HG03097 (cell line): ENCODE measurements at regions not wholly inside any gene's neighbourhood (a gene's known extent, or its start where the extent isn't known, plus 50 kb on each side); places are given as distances from the start of the nearest gene placed in this dataset.
"Not testable (repeated sequence)": the region's sequence is repeated elsewhere in the genome, so short reads cannot be mapped to it uniquely, and the experiment has no call there.

Experiments used
- ATAC-seq: cut with Tn5 transposase; IDR thresholded peaks from one replicate; pipeline ENCODE4 v1.9.1; 2021; ENCODE audit not compliant: unreplicated experiment, low FRiP score

DNA sequence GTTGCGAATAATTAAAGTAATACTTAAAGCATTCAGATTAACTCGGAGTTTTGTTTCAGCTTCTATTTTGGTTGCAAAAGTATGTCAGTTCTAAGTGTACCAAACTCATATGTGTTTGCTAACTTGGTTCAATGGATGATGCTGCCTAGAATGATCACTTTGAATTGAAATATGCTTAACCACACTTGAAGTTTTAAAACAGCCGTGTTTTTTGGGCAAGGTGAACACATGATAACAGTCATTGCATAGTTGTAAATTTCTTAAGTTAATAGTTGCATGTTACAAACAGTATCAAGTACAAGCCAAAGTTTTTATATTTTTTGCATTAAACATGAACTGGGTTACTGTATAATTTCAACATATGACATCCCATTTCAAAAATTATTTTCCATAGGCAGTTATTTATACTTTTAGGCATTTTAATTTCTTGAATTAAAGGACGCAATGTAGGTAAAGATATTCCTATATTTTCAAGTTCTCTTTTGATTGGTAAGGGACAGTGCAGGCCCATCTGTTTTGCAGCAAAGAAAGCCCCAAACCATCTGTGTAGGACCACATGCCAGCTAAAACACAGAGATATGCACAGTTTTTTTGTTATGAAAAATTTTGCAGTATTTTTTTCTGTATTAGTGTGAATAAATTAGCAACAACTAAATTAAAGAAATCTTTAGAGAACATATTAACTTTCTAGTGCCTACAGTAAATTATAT, 575.5 kb downstream of the PRKD1 start:
- no peak for ATAC-seq

DNA sequence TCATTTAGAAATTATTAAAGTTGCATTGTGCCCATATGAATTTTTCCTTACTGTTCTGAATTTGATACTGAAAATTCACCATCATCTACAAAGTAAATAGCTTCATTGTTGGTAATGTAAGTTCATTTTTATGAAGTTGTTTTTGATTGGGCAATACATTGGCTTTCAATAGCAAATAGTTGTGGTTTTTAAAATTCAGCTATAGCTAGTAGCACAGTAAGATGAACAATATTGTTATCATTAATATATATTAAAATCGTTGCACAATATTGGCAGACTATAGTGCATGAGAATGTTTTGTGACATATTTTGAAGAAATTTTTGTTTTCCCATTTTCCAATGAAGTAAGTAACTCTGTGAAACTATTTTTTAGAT, 575.0 kb downstream of the PRKD1 start:
- no peak for ATAC-seq

DNA sequence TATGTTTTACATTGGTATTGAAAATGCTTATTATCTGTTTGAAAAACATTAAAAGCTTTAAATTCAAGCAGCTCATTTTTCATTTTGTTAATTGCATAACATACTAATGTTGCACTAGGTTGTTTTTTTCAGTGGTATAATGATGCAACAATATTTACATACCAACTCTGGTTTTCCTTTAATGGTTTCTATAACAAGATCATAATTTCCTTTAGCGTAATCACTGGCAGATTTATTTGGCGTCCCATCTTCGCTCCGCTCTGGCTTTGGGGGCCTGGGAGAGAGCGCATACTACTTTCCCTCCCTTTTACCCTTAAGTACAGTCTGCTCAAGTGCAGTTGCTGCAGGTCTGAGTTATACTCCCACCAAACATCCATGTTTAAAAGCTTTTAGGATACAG, 574.1 kb downstream of the PRKD1 start:
- ATAC-seq = no peak

DNA sequence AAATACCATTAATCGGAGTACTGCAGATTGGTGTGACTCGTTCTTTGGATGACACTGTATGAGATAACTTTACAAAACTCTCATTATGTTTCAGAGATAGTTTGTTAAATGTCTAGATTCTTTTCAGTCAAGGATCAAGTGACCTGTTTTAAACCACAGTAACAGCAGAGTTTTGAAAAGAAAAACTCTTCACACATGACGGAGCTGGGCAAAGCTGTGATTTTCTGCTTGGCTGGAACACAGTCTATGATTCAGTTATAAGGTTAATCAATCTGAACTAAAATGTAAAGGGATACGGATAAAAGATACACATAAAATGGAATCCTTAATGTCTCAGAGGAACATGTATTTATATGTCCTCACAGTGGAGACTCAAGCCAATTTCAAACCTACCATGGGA, 573.2 kb downstream of the PRKD1 start:
- ATAC-seq = no peak

DNA sequence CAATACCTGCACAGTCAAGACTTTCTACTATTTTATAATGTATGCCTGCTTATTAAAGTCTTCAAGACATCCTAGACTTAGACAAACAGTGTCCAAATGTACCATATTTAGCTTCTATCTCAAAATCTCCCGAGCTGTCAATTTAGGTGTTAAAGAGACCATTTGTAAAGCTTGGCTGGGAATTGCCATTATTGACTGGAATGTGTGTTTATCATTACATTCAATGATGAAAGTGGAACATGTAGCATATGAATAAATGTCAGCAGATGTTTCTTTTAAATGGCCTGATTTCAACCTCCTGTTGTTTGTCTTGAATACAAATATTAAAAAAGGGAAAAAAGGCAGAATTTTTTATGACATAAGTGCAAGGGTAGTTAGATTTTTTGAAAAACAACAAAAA, 572.3 kb downstream of the PRKD1 start:
- no peak for ATAC-seq

DNA sequence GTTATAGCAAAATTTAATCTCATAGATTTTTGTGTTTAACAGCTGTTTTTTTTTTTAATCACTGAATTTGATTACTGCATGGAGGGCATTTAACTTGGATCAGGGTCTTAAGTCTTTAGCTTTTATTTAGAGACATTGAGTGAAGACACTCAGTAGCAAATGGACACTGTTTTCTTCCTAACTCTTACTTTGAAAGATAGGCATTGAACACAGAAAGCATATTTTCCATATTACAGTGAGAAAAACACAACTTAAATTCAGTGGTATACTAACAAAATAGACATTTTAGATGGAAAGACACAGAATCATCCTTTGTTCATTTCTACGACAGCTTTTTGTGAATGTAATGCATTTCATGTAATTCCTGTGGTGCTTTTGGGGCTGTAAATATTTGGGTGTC, 571.8 kb downstream of the PRKD1 start:
- ATAC-seq = no peak

DNA sequence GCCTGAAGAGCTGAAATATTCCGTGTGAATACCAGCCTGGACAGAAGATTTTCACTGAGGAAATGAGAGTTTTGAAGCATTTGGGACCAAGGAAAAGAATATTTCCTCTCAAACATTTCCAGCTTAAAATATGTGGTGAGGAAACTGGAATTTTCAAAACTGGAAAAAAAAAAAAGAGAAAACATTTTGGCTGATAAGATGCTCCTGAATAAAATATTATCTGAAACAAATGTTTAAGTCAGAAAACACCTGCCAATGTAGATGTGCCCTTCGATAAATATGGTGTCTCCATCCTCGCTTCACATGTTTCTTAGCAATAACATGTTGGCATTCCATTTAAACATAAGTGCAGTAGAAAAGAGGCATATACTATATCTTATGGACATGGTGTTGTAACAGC, 567.0 kb downstream of the PRKD1 start:
- no peak for ATAC-seq

DNA sequence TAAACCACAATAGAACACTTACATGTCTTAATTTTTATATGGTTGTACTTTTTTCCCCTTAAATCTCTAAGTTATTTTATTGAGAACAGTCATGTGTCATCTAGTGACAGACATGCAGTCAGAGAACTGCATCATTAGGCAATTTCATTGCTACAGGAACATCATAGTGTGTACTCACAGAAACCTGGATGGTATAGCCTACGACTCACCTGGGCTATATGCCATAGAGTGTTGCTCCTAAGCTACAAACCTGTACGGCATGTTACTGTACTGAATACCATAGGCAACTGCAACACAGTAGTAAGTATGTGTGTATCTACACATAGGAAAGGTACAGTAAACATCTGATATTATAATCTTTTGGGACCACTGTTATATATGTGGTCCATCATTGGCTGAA, 557.6 kb downstream of the PRKD1 start:
- ATAC-seq = no peak

DNA sequence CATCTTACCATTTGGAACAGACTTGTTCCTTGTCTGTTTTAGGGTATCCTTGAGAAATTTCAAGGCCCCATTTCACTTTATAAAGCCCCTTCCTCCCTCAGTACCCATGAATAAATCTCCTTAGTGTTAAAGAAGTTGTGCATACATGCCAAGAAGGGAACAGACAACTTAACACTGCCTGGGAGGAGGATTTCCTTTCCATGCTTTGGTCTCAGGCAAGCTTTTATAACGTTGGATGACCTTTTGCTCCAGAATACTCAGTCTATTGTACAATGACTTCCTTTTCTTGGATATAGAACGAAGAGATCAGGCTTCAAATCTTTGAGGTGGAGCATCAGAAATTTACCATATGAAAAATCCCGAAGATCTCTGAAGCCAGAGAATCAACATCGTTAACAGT, 551.4 kb downstream of the PRKD1 start:
- no peak for ATAC-seq

DNA sequence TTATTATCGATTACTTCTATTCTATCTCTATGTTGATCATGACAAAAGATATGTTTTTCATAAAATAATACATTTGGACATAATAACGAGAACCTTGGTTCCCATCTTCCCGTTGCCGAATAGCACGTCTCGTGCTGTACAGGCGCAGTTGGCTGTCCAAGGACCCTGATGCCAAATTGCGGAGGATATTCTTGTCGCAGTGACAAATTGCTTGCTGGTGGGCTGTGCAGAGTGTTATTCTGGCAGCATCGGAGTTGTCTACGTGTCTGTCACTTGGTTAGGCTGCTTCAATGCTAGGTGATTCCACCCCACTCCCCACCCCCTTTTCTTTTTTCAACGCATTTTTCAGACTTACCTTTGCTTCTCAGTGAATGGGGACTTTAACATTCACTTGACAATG, 546.8 kb downstream of the PRKD1 start:
- ATAC-seq = no peak

DNA sequence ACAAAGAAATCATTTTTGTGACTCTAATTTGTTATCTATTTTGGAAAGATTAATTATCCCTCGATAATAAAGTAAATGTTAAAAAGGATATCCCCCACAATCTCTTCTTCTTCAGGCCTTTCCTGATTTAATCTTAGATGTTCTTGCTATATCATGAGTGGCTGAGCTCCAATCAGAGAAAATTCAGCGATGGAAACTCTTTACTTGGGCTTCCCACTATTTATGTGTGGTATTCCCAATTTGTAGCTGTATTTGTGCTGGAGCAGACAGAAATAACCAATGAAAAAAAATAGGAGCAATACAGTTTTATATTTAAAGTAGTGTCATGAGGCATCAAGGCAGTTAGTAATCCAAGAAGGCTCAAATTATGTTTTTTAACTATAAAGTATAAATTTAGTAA, 539.1 kb downstream of the PRKD1 start:
- ATAC-seq = no peak

DNA sequence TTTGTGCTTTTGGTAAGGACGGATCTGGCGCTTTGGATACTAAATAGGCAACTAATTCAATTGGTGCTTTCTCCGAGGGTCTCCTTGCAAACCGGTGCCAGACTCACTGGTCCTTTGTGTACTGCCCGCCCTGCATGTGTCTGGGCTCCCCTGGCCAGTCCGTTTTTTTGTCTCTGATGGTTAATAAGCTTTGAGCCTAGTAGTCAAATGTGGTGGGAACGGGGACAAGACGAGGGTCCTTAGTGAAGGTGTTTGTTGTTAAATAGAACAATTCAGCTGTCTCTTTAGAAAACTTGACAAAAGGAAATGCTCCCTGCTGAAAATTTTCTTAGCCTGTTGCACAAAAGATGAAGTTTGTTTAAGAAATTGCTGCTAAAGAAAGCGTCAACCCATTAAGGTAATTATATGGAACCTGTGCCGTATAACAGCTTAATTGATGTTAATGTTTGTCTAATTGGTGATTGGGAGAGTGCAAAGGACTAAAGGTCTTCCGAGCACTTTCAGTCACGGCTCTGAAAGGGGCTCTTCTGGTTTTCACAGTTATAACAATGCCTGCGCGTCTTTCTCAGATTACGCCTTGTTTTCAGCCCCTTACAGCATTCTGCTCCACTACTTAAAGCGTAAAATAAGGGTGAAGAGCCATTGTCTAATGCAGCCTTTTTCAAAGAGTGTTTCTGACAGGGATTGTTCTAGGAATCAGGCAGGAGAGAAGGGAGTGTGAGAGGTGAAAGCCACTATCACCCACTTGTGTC, 537.4 kb downstream of the PRKD1 start:
- no peak for ATAC-seq

DNA sequence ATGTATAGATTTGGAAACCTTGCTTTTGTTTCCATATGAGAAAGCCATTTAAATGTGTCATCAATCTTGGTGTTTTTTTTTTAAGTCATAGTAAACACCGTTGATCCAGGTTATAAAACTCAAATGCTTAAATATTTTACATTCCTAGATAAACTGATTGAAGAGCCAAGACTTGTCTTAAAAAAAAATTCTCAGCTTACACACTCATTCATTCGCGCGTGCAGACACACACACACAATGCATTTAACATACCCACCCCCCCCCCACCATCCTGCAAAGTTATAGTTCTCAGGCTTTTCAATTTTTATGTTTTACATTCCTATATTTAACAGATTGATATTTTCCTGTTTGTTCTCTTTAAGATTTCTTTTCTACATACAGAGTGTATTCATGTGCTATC, 536.4 kb downstream of the PRKD1 start:
- ATAC-seq = no peak

DNA sequence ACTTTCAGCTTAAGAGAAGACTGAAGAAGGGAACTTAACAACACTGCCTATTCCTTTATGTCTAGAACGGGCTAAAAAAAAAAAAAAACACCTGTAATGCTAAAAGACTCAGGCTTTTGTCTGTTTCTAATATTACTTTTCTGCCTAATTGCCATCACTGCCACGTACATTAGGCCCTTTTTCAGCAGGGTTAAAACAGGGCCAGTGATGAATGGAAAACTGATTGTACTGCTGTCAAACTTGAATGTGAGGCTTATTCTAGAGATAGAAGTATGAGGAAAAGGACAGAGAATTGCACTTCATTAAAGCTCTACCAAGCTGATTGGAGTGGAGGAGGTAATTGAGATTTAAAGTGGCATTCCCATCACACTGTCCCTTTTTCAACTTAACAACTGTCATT, 535.8 kb downstream of the PRKD1 start:
- ATAC-seq = no peak

DNA sequence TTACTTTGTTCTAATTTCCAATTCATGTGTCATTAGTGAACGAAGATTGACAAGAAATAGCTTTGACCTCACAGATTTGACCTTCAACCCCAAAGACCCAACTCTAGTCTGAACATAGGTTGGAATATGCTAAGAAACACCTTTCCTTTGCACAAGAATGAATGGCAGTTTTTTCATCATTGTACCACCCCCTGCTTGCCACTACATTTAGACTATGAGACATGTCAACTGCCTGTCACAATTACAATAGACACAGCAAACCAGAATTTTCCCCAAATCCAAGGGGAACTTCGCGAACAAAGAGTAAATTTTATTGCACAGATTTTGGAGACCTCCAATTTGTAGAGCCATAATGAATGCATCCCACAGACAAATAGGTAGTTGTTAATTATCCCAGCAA, 535.4 kb downstream of the PRKD1 start:
- no peak for ATAC-seq

DNA sequence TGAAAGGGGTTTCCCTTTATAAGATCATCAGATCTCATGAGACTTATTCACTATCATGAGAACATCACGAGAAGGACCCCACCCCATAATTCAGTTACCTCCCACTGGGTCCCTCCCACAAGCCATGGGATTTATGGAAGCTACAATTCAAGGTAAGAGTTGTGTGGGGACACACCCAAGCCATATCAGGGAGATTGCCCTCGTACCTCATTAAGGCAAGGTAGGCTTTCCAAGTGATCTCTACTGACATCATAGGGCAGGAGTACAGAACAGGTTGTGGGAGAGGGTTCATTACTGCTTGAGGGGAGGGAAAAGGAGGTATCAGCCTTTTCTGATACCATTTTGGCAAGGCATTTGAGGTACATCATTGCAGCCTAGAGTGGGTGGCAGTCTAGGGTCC, 524.6 kb downstream of the PRKD1 start:
- ATAC-seq = no peak

DNA sequence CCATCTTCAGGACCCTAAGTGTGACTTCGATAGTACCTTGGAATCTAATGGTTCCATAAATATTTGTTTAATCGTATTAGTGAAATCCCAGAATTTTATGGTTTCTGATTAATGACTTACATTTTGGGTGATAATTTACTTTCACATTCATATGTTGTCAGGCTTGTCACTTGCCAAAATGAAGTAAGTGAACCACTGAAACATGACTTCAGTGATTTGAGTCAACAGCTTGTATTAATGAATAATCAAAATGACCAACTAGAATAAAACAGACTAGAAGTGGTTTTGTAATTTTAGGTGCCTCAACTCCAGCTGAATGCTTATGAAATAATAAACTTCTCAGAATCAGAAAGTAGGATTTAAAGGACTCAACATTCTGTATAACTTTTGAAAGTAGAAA, 517.1 kb downstream of the PRKD1 start:
- no peak for ATAC-seq

DNA sequence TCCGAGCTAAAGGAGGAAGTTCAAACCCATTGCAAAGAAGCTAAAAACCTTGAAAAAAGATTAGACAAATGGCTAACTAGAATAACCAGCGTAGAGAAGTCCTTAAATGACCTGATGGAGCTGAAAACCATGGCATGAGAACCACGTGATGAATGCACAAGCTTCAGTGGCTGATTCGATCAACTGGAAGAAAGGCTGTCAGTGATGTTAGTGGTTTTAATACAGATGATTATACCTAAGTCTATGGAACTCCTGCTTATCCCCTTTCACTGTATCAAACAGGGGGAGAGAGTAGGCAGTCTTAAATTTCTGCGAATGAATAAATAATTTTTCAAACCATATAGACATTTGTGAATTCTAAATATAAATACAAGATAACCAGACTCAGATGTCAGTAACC, 512.7 kb downstream of the PRKD1 start:
- not testable (repeated sequence) for ATAC-seq

DNA sequence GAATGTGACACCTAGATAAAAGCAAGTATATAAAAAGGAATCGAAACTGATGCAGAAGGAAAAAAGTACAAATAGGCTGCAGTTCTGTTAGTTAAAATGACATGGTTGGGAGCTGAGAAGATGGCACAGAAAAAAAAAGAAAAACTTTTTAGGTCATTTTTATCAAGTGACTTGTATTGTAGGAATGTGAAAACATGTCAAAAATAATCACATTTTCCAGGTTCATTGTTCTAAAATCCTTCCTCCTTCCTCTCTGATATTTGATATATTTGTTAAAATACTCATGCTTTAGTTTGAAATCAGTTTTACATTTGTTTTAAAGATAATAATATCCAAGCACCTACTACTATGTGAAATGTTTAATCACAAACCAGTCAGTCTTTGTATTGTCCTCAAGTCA, 507.9 kb downstream of the PRKD1 start:
- ATAC-seq = no peak

DNA sequence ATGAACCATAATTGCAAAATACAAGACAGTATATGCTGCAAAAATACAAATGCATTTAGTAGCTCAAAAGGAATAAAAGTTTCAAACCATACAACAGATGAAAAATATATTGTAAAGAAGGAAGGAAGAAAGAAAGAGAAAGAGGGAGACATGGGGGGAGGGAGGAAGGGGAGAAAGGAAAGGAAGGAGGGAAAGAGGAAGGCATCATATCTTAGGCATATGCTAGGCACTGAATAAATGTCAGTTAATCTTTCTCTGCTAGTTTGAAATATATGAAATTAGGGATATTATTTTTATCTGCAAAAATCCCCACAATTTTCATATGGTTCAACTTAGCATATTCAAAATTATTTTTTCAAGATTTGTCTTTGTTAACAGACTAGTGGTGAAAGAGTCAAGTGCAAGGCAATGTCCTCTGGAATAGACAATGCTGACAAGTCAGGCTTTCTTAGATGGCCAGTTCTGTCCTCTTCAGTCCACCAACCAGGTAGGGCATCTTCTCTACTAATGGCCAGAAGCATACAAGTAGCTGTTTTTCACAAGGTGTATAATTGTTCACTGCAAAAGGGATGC, 506.4 kb downstream of the PRKD1 start:
- ATAC-seq = no peak

DNA sequence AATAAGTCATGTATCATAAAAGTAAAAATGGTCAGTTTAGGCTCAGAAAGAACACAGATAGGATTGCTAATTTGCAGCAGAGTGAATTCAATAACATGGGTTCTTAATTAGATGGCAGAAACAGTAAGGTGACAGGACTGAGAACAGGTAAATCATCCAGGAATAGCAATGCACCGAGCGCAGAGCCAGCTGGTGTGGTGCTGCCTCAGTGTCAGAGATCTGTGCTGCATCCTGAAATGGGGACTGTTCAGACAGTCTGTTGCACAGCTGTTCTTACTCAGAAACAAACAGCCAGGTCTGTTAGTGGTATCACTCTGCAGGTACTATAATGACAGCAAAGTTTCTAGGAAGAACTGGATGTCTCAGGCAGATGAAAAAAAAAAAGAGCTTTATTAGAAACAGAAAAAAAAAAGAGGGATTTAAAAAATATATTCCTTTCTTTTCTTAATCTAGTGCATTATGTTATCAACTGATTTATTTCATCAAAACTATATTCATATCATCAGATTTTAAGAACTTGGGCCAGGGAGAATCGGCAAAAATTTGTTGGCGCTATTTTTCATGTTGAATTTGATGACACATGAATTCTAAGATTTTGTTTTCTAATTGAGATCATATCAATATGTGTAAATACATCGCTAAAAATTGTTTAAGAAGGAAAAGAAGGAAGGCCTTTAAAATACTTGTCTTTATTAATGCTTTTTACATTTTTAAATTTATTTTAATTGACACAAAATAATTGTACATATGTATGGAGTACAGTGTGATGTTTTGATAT, 501.8 kb downstream of the PRKD1 start:
- no peak for ATAC-seq
